BLaER1 (cell line): ENCODE measurements at regions not wholly inside any gene's neighbourhood (a gene's known extent, or its start where the extent isn't known, plus 50 kb on each side); places are given as distances from the start of the nearest gene placed in this dataset.

ENCODE experiments used
- H3K27ac ChIP-seq: shearing (Covaris generic); formaldehyde crosslinking; 2 replicates; pipeline ENCODE4 v1.8.1; 2022
- H3K27me3 ChIP-seq: shearing (Covaris generic); formaldehyde crosslinking; 2 replicates; pipeline ENCODE4 v1.8.1; 2022
- H3K36me3 ChIP-seq: shearing (Covaris generic); formaldehyde crosslinking; 2 replicates; pipeline ENCODE4 v1.8.1; 2022
- H3K4me1 ChIP-seq: shearing (Covaris generic); formaldehyde crosslinking; 2 replicates; pipeline ENCODE4 v1.8.1; 2022
- H3K4me2 ChIP-seq: shearing (Covaris generic); formaldehyde crosslinking; 2 replicates; pipeline ENCODE4 v1.8.1; 2022
- H3K4me3 ChIP-seq: shearing (Covaris generic); formaldehyde crosslinking; 2 replicates; pipeline ENCODE4 v1.8.1; 2022
- H3K9ac ChIP-seq: shearing (Covaris generic); formaldehyde crosslinking; 2 replicates; pipeline ENCODE4 v1.8.1; 2022
- H3K9me3 ChIP-seq: shearing (Covaris generic); formaldehyde crosslinking; 2 replicates; pipeline ENCODE4 v1.8.1; 2022
- H4K20me1 ChIP-seq: shearing (Covaris generic); formaldehyde crosslinking; 2 replicates; pipeline ENCODE4 v1.8.1; 2022
- Cebpa-rat ChIP-seq: shearing (Covaris generic); IDR thresholded peaks from 2 replicates; pipeline ENCODE4 v1.8.1; 2022

GRCh38 chr10:44033008-44033407 is 351.9 kb downstream of the CXCL12 start:
- no peak overlapping the region for H3K9ac ChIP-seq
- H3K9me3 ChIP-seq, result no peaks in the 10 kb centered on the region
- TF ChIP-seq Cebpa-rat, result no peak
- no peak overlapping the region for H3K27ac ChIP-seq
- H4K20me1 ChIP-seq, result no peaks in the 10 kb centered on the region
- H3K36me3 ChIP-seq, result no peaks in the 10 kb centered on the region
- no peak overlapping the region for H3K4me3 ChIP-seq
- no peaks in the 10 kb centered on the region for H3K4me1 ChIP-seq
- no peaks in the 10 kb centered on the region for H3K27me3 ChIP-seq
- H3K4me2 ChIP-seq, result no peak overlapping the region

GRCh38 chr10:44032216-44032615 is 352.7 kb downstream of the CXCL12 start:
- no peaks in the 10 kb centered on the region for H3K27me3 ChIP-seq
- no peak for TF ChIP-seq Cebpa-rat
- no peaks in the 10 kb centered on the region for H3K9me3 ChIP-seq
- no peaks in the 10 kb centered on the region for H3K36me3 ChIP-seq
- no peak overlapping the region for H3K27ac ChIP-seq
- no peak overlapping the region for H3K4me3 ChIP-seq
- H4K20me1 ChIP-seq, result no peaks in the 10 kb centered on the region
- no peak overlapping the region for H3K4me2 ChIP-seq
- H3K4me1 ChIP-seq, result no peaks in the 10 kb centered on the region
- H3K9ac ChIP-seq, result no peak overlapping the region

GRCh38 chr10:44030738-44031137 is 354.2 kb downstream of the CXCL12 start:
- Histone ChIP-seq H3K4me3 (no peak overlapping the region), H3K4me2 (no peak overlapping the region), H4K20me1 (no peaks in the 10 kb centered on the region), H3K27ac (no peak overlapping the region), H3K36me3 (no peaks in the 10 kb centered on the region), H3K9ac (no peak overlapping the region), H3K4me1 (no peaks in the 10 kb centered on the region), H3K9me3 (no peaks in the 10 kb centered on the region), H3K27me3 (no peaks in the 10 kb centered on the region)
- no peak for TF ChIP-seq Cebpa-rat

GRCh38 chr10:44030132-44030531 is 354.8 kb downstream of the CXCL12 start:
- no peaks in the 10 kb centered on the region for H3K27me3 ChIP-seq
- no peaks in the 10 kb centered on the region for H3K36me3 ChIP-seq
- H3K9ac ChIP-seq, result no peak overlapping the region
- no peak overlapping the region for H3K27ac ChIP-seq
- no peaks in the 10 kb centered on the region for H3K4me1 ChIP-seq
- H3K9me3 ChIP-seq, result no peaks in the 10 kb centered on the region
- TF ChIP-seq Cebpa-rat, result no peak
- H3K4me2 ChIP-seq, result no peak overlapping the region
- no peaks in the 10 kb centered on the region for H4K20me1 ChIP-seq
- H3K4me3 ChIP-seq, result no peak overlapping the region

- TF ChIP-seq Cebpa-rat, result no peak
- no peak overlapping the region for H3K9ac ChIP-seq
- no peaks in the 10 kb centered on the region for H3K27me3 ChIP-seq
- no peak overlapping the region for H3K4me3 ChIP-seq
- no peaks in the 10 kb centered on the region for H3K9me3 ChIP-seq
- H3K4me2 ChIP-seq, result no peak overlapping the region
- no peaks in the 10 kb centered on the region for H3K4me1 ChIP-seq
- no peaks in the 10 kb centered on the region for H3K36me3 ChIP-seq
- no peaks in the 10 kb centered on the region for H4K20me1 ChIP-seq
- H3K27ac ChIP-seq, result no peak overlapping the region
Observed at GRCh38 chr10:44028384-44029137, 356.3 kb downstream of the CXCL12 start.

GRCh38 chr10:44024356-44025116 is 360.4 kb downstream of the CXCL12 start:
- H3K9ac ChIP-seq, result no peak overlapping the region
- H3K4me3 ChIP-seq, result no peak overlapping the region
- TF ChIP-seq Cebpa-rat, result no peak
- H4K20me1 ChIP-seq, result no peaks in the 10 kb centered on the region
- H3K4me2 ChIP-seq, result no peak overlapping the region
- no peak overlapping the region for H3K27ac ChIP-seq
- no peaks in the 10 kb centered on the region for H3K4me1 ChIP-seq
- no peaks in the 10 kb centered on the region for H3K9me3 ChIP-seq
- H3K27me3 ChIP-seq, result no peaks in the 10 kb centered on the region
- no peaks in the 10 kb centered on the region for H3K36me3 ChIP-seq

- Histone ChIP-seq H3K27ac (no peak overlapping the region), H3K4me3 (no peak overlapping the region), H3K27me3 (no peaks in the 10 kb centered on the region), H3K9ac (no peak overlapping the region), H3K36me3 (no peaks in the 10 kb centered on the region), H3K4me1 (no peaks in the 10 kb centered on the region), H4K20me1 (no peaks in the 10 kb centered on the region), H3K4me2 (no peak overlapping the region), H3K9me3 (no peaks in the 10 kb centered on the region)
- no peak for TF ChIP-seq Cebpa-rat
Observed at GRCh38 chr10:44023517-44023916, 361.4 kb downstream of the CXCL12 start.

- no peak overlapping the region for H3K4me3 ChIP-seq
- H3K36me3 ChIP-seq, result no peaks in the 10 kb centered on the region
- no peaks in the 10 kb centered on the region for H3K27me3 ChIP-seq
- H3K9me3 ChIP-seq, result no peaks in the 10 kb centered on the region
- no peak for TF ChIP-seq Cebpa-rat
- no peaks in the 10 kb centered on the region for H3K4me1 ChIP-seq
- no peak overlapping the region for H3K27ac ChIP-seq
- no peak overlapping the region for H3K9ac ChIP-seq
- no peaks in the 10 kb centered on the region for H4K20me1 ChIP-seq
- H3K4me2 ChIP-seq, result no peak overlapping the region
Observed at GRCh38 chr10:44022203-44022602, 362.7 kb downstream of the CXCL12 start.

GRCh38 chr10:44020322-44021111 is 364.4 kb downstream of the CXCL12 start:
- H3K27me3 ChIP-seq, result no peaks in the 10 kb centered on the region
- no peak for TF ChIP-seq Cebpa-rat

More at GRCh38 chr10:44020322-44021111, 364.4 kb downstream of the CXCL12 start:
- Histone ChIP-seq H4K20me1 (no peaks in the 10 kb centered on the region), H3K4me1 (no peaks in the 10 kb centered on the region), H3K36me3 (no peaks in the 10 kb centered on the region), H3K9ac (no peak overlapping the region), H3K9me3 (no peaks in the 10 kb centered on the region), H3K4me2 (no peak overlapping the region), H3K4me3 (no peak overlapping the region), H3K27ac (no peak overlapping the region)
